HG03457 (cell line): ENCODE measurements at regions not wholly inside any gene's neighbourhood (a gene's known extent, or its start where the extent isn't known, plus 50 kb on each side); places are given as distances from the start of the nearest gene placed in this dataset.

Experiments
- ATAC-seq: cut with Tn5 transposase; IDR thresholded peaks from one replicate; pipeline ENCODE4 v1.9.1; 2021; ENCODE audit warnings: moderate number of reproducible peaks; ENCODE audit not compliant: unreplicated experiment

GRCh38 chr10:117945651-117946050 is 101.1 kb downstream of the RAB11FIP2 start:
- no peak for ATAC-seq

GRCh38 chr10:117946525-117947070 is 100.1 kb downstream of the RAB11FIP2 start:
- ATAC-seq, result no peak

- no peak for ATAC-seq
Observed at GRCh38 chr10:117948493-117948892, 98.2 kb downstream of the RAB11FIP2 start.

- ATAC-seq, result no peak
Observed at GRCh38 chr10:117950408-117950807, 96.3 kb downstream of the RAB11FIP2 start.
